Stimulated activated CD8-positive, alpha-beta memory T cell treated with anti-CD3 and anti-CD28 coated beads, Interleukin-4, amount 100 ng/mL, for 4 hours (primary cell): ENCODE measurements at regions not wholly inside any gene's neighbourhood (a gene's known extent, or its start where the extent isn't known, plus 50 kb on each side); places are given as distances from the start of the nearest gene placed in this dataset.

ENCODE experiments used
- DNase-seq, 2 donors: peaks; one replicate each; pipeline ENCODE4 v3.0.0-alpha.2; 2020; ENCODE audit warnings: low read depth in 2 of 2, low spot score in 1 of 2

DNA sequence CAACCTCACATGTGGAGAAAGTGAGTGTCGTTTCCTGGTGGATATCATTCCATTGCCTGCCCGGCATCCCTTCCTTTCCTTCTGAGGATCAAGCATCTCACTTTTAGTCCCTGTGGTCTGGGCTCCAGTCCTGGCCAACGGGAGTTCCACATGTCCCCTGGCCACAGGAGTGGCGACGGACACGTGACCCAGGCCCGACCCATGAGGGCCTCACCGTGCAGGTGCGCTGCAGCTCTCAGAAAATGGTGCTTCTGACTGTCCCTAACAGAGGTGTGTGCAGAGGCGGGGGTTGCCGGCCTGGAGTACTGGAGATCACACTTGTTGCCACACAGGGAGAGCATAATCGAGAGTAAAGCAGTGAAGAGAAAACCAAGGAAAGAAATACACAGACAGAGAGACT is 476.9 kb upstream of the FRG1 start:
- DNase-seq: no peak

DNA sequence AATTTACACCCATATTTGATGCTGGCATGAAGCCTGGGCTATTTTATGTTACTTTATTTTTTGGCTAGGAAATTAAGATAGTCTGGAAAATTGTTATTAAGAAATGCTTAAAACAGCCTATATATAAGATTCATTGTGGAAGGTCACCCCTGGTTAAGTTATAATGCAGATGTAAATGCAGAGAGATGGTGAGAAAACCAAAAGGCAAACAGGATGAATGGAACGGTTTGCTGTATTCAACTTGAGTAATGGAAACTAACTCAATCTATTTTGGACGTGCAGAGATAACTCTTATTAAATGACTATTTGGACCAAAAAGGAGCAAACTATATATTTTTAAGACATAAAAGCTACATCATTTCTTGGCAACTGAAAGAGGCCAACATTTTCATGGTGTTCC is 446.3 kb upstream of the FRG1 start:
- no peak for DNase-seq

DNA sequence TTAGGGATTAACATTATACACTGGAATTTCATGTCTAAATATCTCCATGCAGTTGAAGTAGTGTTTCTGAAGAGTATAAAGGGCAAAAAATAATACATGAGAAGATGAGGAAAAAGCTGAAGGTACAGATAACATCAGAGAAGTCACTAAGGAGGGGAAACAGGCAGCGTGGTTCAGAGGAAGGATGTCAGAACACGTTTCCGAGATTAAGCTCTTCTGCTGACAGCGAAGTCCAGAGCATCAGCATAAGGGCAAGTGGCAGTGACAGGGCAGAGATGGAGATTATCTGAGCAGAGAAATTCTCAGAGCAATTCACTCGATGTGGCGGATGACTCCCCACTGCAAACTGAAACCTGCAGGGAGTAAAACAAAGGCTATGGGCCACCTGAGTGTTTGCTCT is 443.2 kb upstream of the FRG1 start:
- DNase-seq: no peak

DNA sequence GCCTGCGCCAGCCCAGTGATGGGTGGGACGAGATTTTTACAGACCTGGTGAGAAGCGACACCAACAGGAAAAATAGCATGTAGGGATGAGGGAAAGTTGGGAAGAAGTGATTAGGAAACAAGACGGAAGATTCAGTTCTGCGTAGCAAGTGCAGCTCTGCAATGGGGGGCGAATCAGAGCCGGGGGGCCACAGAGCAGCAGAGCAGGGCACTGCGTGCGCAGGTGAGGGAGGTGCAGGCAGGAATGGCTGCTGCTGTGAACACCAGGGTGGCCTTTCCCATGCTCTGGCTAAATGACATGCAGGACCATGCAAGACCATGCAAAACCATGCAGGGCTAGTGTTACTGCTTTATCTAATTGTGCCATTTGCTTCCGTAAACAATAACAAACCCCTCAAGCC is 442.7 kb upstream of the FRG1 start:
- no peak for DNase-seq

DNA sequence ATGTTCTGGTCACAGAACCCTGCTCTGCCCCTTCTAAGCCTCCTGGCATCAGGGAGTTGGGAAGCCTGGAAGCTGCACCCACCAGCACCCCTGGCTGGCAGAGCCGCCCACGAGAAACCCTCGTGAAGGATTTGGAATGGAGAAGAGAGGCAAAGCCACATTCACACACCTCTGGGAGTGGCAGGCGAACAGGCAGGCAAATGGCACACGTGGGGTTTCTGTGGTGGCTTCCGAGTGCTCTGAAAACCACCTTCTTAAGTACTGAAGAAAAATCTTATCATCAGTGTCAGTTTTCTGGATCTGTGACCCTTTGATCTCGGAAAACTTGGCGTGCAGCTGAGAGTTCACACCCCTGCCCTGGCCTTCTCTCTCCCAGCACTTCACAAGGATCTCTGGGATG is 442.2 kb upstream of the FRG1 start:
- DNase-seq: no peak

DNA sequence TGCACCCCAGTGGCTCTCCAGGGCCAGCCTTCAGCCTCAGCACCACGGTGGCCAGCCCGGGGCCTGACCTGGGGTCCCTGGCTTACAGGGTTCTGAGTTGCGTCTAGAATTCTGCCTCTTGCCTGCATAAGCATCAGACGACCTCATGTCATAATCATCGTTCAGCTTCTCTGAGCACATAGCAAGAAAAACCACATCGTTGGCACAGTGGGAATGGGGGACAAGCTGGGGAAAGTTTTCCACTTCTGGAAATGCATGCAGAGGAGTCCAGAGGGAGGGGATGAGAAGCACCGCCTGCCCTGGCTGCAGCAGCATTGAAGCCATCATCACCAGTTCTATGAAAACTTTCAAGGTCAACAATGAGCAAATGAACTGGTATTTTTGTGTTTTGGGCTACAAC is 441.0 kb upstream of the FRG1 start:
- DNase-seq: no peak

DNA sequence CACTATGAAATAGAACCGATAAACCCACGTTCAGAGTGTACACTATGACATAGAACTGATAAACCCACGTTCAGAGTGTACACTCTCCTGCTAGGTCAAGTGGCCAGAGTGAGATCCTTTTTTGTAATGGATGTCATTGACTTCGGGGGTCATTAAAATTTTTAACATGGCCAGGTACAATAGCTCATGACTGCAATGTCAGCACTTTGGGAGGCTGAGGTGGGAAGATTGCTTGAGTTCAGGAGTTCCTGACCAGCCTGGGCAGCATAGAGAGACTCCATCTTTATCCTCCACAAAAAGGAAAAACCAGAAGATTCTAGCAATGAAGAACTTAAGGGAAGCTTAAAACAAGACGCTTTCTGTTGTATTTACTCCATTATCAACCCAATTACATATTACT is 439.7 kb upstream of the FRG1 start:
- no peak for DNase-seq

DNA sequence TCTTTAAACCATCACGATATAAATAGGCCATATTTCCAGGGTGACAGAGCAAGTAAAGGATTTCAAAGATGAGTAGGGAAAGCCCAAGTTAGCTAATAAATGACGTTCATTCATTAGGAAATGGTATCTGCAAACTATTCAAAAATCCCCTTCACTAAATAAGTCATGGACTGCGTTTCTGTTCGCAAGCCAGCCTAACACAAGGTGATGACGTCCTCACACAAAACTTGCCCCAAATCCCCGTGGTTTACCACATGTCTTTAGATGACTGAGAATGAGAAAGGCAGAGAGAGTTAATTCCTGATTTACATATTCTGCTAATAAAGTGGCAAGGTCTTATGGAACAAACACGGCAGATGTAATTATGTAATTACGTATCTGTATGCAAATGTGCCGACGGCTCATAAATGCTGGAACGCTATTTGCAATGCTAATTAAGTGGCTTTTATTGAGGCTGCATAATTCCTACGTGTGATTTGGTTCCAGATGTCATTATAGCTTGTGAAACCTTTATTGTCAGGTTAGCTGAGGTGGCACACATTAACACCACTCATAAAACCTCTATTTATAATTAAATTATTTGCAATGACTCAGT is 437.7 kb upstream of the FRG1 start:
- DNase-seq: no peak

DNA sequence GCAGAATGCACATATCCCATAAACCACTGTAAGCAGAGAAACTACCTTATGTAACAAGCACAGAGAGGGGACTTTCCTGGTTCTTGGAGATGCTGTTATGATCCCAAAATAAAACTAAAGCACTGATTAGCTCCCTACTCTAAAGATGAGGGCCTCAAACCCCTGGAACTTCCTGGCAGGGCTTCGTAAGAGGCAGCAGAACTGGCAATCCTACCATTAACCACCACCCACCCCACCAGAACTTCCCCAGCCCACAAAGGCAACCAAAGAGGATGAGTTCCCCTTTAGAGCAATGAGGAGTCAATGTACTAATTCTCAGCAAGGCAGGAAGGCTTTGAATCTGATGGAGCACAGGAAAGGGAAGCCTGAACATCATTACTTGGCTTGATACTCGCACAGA is 436.5 kb upstream of the FRG1 start:
- no peak for DNase-seq

DNA sequence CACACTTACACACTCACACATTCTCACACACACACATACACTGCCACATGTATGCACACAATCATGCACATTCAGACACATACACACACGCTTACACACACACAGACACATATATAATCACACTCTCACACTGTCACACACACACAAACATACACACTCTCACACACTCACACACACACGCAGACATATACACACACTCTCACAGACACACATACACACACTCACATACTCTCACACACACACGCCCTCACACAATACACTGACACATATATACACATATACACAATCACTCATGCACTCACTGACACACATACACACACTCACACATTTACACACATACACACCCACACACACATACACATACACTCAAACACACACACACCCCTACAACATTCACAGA is 435.3 kb upstream of the FRG1 start:
- DNase-seq: no peak

DNA sequence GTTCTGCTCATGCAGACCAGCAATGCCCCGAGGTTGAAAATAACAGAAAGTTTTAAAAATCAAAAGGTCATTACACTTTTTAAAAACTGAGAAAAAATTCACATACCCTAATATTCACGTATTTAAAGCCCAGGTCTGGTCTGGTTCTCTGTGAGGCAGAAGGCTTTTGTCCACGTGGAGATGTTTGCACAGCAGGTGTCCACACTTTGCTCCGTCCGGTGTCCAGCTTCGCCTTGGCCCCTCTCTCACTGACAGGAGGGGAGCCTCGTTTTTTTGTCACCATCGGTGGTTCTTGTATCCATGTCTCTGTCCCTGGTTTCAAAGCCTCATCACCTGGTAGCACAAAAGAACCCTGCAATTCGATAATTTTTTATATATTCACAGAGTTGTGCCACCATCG is 434.6 kb upstream of the FRG1 start:
- DNase-seq: no peak

DNA sequence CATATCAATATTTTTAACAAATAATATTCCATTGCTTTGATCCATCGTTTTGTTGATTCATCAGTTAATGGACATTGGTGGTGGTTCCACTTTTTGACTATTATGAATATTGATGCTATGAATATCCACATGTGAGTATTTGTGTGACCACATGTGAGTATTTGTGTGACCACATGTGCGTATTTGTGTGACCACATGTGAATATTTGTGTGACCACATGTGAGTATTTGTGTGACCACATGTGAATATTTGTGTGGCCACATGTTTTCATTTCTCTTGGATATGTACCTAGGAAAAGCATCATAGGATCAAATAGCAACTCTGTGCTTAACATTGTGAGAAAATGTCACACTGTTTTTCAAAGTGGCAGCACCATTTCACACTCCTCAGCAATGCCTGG is 433.6 kb upstream of the FRG1 start:
- no peak for DNase-seq

DNA sequence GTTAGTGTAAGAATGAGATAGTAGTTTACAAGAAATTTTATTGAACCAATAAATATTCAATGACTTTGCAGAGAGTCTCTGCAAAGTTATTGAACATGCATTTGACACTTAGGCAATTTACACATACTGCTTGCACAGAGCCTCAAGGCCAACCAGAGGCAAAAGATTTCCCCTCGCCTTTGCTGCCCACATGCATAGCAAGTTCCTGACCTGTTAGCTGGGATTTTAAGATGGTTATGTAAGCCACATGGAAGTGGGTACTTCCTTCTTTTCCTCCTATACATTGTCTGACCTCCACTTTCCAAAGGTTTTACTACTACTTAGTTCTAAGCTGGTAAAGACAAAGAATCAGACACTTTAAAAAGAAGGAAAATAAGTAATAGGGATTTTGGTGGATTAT is 430.1 kb upstream of the FRG1 start:
- no peak for DNase-seq

DNA sequence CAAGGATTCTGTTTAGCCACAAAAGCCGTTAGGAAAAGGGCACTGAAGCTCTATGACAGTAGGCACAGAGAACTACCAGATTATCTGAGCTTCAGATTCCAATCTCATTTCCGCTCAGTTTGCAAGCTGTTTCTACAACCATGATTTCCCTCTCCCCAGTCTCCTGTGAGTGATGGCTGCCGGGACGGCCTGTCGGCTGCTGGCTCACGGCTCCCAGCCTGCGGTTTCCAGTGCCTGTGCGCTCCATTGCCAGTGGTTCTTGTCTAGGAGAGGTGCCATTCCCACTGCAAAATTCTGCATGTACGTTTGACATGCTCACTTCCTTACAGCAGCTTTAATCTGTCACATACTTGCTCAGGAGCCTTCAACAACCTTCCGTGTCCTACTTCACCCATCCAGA is 429.1 kb upstream of the FRG1 start:
- DNase-seq: no peak

DNA sequence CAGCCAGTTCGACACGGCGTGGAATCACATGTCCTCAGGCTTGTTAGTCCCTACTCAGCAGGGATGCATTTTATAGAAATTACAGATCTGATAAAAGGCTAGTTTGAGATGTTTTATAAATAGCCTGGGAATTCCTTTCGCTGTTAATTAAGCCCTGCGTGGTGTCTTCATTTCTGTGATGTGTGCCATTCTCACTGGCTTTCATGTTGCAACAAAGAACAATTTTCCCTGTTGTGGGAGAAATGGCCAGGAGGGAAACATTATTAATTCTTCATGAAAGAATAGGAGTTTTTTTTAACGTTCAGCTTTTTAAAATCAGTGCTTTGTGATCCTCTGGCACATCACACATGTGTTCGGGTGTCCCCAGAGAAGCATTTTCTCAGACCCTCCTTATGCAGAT is 427.3 kb upstream of the FRG1 start:
- no peak for DNase-seq

DNA sequence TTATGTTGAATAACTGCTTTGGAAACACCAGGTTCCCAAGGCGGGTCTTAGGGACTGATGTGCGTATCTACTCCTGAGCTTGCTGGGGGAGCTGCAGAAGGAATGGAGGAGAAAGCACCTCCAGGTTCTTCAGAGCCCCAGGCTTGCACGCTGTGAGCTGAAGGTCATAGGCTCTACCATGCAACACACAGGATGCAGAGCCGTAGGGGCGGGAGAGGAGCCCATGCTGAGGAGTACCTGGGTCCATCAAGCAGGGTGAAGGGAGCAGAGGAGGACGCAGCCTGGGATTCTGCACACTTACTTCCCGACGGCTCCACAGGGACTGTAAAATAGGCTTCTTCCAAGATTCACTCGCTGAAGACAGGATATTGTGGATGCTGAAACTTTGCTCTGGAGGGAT is 426.5 kb upstream of the FRG1 start:
- no peak for DNase-seq

DNA sequence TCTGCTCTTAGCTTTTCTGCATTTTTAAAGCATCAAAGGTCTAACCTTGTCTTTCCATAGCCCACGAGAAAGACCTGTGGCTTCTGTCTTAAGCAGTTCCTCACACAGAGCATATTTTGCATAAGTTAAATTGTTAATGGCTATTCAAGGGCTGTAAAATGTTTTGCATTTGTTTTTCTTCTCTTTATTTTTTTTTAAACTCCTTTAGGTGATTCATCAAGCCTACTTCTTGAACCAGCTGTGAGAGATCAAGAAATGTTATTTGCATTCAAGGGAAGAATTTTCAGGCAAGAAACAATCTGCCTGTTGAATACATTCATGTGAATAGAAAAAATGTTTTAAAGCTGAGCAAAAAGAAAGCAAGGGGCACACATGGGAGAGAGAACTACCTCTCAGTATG is 423.8 kb upstream of the FRG1 start:
- no peak for DNase-seq

DNA sequence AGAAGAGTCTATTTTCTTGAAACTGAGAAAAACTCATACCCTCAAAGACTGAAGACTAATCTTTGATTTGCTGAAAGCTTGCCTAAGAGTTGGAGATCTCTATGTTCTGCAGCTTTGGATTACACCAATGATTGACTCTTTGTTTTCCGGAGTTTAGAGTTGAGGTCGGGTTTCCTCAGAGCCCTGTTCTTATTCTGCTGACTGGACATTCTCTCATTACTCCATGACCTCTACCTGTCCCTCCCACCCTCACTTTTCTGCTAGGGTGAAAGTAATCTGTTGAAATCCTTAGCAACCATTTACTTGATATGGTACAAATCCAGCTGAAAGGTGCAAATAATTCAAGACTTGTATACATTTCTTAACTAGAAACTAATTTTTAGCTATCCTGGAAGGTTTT is 421.5 kb upstream of the FRG1 start:
- DNase-seq: no peak

DNA sequence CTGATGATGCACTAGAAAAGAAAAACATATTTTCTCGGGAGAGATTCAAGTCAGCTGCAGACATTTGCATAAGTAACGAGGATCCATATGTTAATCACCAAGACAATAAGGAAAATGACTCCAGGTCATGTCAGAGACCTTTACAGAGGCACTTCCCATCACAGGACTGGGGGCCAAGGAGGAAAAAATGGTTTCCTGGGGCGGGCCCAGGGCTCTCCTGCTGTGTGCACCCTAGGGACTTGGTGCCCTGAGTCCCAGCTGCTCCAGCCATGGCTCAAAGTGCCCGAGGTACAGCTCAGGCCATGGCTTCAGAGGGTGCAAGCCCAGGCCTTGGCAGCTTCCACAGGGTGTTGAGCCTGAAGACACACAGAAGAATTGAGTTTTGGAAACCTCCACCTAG is 415.4 kb upstream of the FRG1 start:
- DNase-seq: no peak

DNA sequence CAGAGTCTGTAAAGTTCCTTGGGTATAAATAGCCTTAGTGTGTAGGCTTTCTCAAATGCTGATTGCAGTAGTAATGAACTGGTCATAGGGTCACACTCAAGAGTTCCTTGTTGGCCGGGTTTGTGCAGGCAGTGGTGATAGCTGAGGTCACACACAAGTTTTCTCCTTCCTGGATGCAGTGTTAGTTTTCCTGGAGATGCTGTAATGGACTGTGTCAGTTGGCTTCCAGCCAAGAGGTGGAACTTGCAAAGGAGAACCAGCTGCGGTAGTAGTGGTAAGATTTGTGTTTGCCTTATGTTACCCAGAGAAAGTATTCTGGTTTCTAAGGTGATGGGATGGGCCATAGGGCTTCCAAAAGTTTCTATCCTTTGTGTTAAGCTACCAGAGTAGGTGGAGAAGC is 409.8 kb upstream of the FRG1 start:
- no peak for DNase-seq

DNA sequence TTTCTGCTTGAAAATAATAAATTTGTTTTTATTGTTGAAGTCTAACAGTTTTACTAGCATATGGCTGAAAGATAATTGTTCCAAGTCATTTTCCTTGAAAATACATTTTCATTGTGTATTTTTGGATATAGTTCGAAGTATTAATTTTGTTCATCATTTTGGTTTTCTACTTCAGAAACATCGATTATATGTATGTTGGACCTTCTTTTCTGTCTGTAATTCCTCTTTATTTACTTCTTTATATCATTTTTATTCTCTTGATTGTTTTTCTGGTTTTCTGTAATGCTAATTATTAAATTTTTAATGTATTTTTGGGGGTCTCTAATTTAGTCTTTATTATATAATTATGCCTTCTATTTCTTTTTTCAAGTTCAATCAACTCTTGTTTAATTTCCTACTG is 407.1 kb upstream of the FRG1 start:
- no peak for DNase-seq

DNA sequence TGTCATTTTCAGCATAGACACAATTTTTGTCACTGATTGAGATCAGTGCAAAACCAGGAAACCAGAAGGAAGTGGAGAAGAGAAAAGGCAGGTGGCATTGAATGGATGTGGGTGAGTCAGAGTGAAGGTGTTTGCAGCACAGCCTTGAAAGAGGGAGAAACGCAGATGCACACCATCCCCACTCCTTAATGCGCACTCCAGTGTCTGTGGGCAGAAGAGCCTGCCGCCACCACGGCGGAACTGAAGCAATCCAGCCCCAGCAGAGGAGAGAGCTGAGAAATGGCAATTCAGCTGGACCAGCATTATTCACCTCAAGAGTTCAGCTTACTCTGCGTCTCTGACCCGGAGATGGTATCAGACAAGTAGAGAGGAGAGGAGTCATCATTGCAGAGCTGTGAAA is 393.1 kb upstream of the FRG1 start:
- DNase-seq: no peak

DNA sequence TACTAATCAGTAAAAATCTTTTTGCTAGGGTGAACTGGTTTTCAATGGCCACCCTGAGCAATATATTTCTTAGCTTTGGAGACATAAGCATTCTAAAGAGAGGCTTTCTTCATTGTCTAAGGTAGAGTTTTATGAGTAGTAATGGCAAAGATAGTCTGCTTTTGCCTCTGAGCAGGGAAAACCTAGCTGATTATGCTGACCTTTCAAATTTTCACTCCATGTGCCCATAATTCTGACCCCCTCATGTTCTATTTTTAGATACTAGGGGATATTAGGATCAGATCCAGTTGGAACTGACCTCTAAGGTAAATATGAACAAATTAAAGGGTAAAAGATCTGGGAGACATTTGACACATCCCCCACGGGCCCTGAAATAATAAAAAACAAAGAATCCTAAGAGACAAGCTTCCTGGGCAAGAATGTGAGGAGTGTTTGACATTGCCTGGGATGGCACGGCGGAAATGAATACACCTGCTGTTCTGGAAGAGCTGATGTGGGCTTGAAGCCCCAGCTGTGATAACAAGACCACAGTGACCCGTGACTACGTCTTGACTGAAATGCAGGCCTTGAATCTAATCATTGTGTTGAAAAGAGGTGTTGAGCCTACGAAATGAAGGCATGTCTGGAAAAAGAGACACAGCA is 392.1 kb upstream of the FRG1 start:
- DNase-seq: no peak
